H1 (cell line): ENCODE measurements at regions not wholly inside any gene's neighbourhood (a gene's known extent, or its start where the extent isn't known, plus 50 kb on each side); places are given as distances from the start of the nearest gene placed in this dataset.

Source experiments
- CTCF ChIA-PET: fragments of 300-600 bp; sonication (Branson Sonifier 250); formaldehyde crosslinking; loops from one replicate; lab custom pipeline; 2021; ENCODE audit not compliant: partially characterized antibody; lab: Charles Lee
- POLR2A ChIA-PET: fragments of 300-600 bp; sonication (Branson Sonifier 250); formaldehyde crosslinking; loops from one replicate; lab custom pipeline; 2021; ENCODE audit warnings: inconsistent platforms; ENCODE audit not compliant: partially characterized antibody; lab: Charles Lee
- DNase-seq, 2 experiments: peaks; one replicate each; pipeline versions ENCODE4 v3.0.0 to v3.0.0-alpha.2; 2010 to 2022; ENCODE audit warnings: low spot score in 2 of 2, low read depth in 1 of 2, mixed read lengths in 1 of 2
- FAIRE-seq: peaks from 2 replicates; lab custom pipeline; 2011; peaks lifted over from hg19 to GRCh38; lab: Jason Lieb, UNC
- H2AFZ ChIP-seq: 2 replicates; pipeline ENCODE4 v1.8.1; 2012; ENCODE audit warnings: low read length, inconsistent platforms
- H2AK5ac ChIP-seq: 2 replicates; pipeline ENCODE4 v1.6.1; 2013; ENCODE audit warnings: low read depth, low read length
- H2BK120ac ChIP-seq: replicated peaks from 2 replicates; pipeline ENCODE3; 2013; ENCODE audit warnings: low read depth, low read length, inconsistent platforms
- H2BK12ac ChIP-seq: 2 replicates; pipeline ENCODE4 v1.6.1; 2013; ENCODE audit warnings: low read depth, low read length
- H2BK15ac ChIP-seq: 2 replicates; pipeline ENCODE4 v1.6.1; 2013; ENCODE audit warnings: low read length
- H2BK20ac ChIP-seq: 2 replicates; pipeline ENCODE4 v1.6.1; 2013; ENCODE audit warnings: low read length
- H2BK5ac ChIP-seq: 2 replicates; pipeline ENCODE4 v1.6.1; 2013; ENCODE audit warnings: low read depth, low read length
- H3K14ac ChIP-seq: 2 replicates; pipeline ENCODE4 v1.6.1; 2013; ENCODE audit warnings: inconsistent platforms; ENCODE audit not compliant: insufficient read length
- H3K18ac ChIP-seq: 2 replicates; pipeline ENCODE4 v1.6.1; 2013; ENCODE audit warnings: low read length; ENCODE audit errors: extremely low read depth
- H3K23ac ChIP-seq: 2 replicates; pipeline ENCODE4 v1.6.1; 2013; ENCODE audit warnings: inconsistent platforms; ENCODE audit not compliant: insufficient read length
- H3K23me2 ChIP-seq: 2 replicates; pipeline ENCODE4 v1.6.1; 2013; ENCODE audit warnings: low read depth, low read length
- H3K27ac ChIP-seq: 2 replicates; pipeline ENCODE4 v1.6.1; 2011; ENCODE audit warnings: low read depth, low read length, inconsistent platforms
- H3K27me3 ChIP-seq, 4 experiments: replicated peaks in 1 of 4; 1 replicate in 1 of 4; 2 replicates in 3 of 4; pipeline versions ENCODE4 v1.6.1 to v1.8.1; 2011 to 2013; ENCODE audit warnings: low read length in 3 of 4, mild to moderate bottlenecking in 3 of 4, inconsistent platforms in 2 of 4, mixed read lengths in 2 of 4, moderate library complexity in 1 of 4; ENCODE audit not compliant: control insufficient read depth in 3 of 4, insufficient read depth in 3 of 4; ENCODE audit errors: extremely low read depth in 1 of 4
- H3K36me3 ChIP-seq, 4 experiments: 2 replicates each; pipeline versions ENCODE4 v1.6.1 to v1.8.1; 2011 to 2013; ENCODE audit warnings: mild to moderate bottlenecking in 4 of 4, low read length in 3 of 4, moderate library complexity in 2 of 4, control low read depth in 1 of 4, inconsistent platforms in 1 of 4; ENCODE audit not compliant: insufficient read depth in 4 of 4, control insufficient read depth in 2 of 4
- H3K4ac ChIP-seq: replicated peaks from 2 replicates; pipeline ENCODE3; 2013; ENCODE audit warnings: low read length, low read depth, mixed read lengths, inconsistent platforms; ENCODE audit not compliant: insufficient read length
- H3K4me1 ChIP-seq, 4 experiments: replicated peaks in 1 of 4; 1 replicate in 1 of 4; 2 replicates in 3 of 4; pipeline versions ENCODE4 v1.6.1 to v1.8.1; 2011 to 2013; ENCODE audit warnings: low read length in 3 of 4, inconsistent platforms in 2 of 4, mixed read lengths in 1 of 4; ENCODE audit not compliant: insufficient read depth in 4 of 4, control insufficient read depth in 3 of 4
- H3K4me2 ChIP-seq, 2 experiments: 2 replicates each; pipeline versions ENCODE4 v1.6.1 to v1.8.1; 2011 to 2013; ENCODE audit warnings: low read depth in 2 of 2, low read length in 2 of 2, control low read depth in 1 of 2, inconsistent platforms in 1 of 2, mild to moderate bottlenecking in 1 of 2; ENCODE audit not compliant: insufficient read depth in 1 of 2
- H3K4me3 ChIP-seq, 4 experiments: fragments of 200-600, 300-600 bp in 1 of 4; sonication (generic), shearing (Covaris generic), sonication (Bioruptor Twin) in 1 of 4; 2 replicates each; pipeline versions ENCODE4 v1.5.1 to v1.8.1; 2011 to 2016; ENCODE audit warnings: low read length in 4 of 4, low read depth in 3 of 4, control low read depth in 2 of 4, inconsistent platforms in 2 of 4, mild to moderate bottlenecking in 2 of 4, mixed read lengths in 1 of 4, moderate library complexity in 1 of 4; ENCODE audit not compliant: insufficient read depth in 2 of 4; ENCODE audit errors: extremely low read depth in 1 of 4
- H3K56ac ChIP-seq: replicated peaks from 2 replicates; pipeline ENCODE3; 2013; ENCODE audit warnings: low read depth, mild to moderate bottlenecking, mixed read lengths, low read length, inconsistent platforms; ENCODE audit not compliant: insufficient read length
- H3K79me1 ChIP-seq: 2 replicates; pipeline ENCODE4 v1.6.1; 2013; ENCODE audit warnings: low read depth, low read length, control low read depth
- H3K79me2 ChIP-seq, 2 experiments: 2 replicates each; pipeline versions ENCODE4 v1.6.1 to v1.8.1; 2012 to 2013; ENCODE audit warnings: low read length in 2 of 2, mild to moderate bottlenecking in 2 of 2, inconsistent platforms in 1 of 2; ENCODE audit not compliant: insufficient read depth in 2 of 2, control insufficient read depth in 1 of 2
- H3K9ac ChIP-seq, 4 experiments: replicated peaks in 1 of 4; 1 replicate in 1 of 4; 2 replicates in 3 of 4; pipeline versions ENCODE4 v1.6.1 to v1.8.1; 2011 to 2013; ENCODE audit warnings: low read depth in 3 of 4, low read length in 3 of 4, control low read depth in 2 of 4, mild to moderate bottlenecking in 2 of 4, moderate library complexity in 2 of 4, inconsistent platforms in 1 of 4; ENCODE audit errors: extremely low read depth in 1 of 4
- H3K9me3 ChIP-seq, 2 experiments: 2 replicates each; pipeline versions ENCODE4 v1.6.1 to v1.8.1; 2012 to 2013; ENCODE audit warnings: mild to moderate bottlenecking in 2 of 2, moderate library complexity in 2 of 2, control low read depth in 1 of 2, inconsistent platforms in 1 of 2, low read depth in 1 of 2, low read length in 1 of 2, mixed read lengths in 1 of 2; ENCODE audit not compliant: insufficient read depth in 2 of 2
- H4K20me1 ChIP-seq, 2 experiments: replicated peaks in 1 of 2; 2 replicates each; pipeline versions ENCODE3 to v1.8.1; 2011 to 2013; ENCODE audit warnings: inconsistent platforms in 2 of 2, low read length in 2 of 2, mild to moderate bottlenecking in 1 of 2; ENCODE audit not compliant: insufficient read depth in 2 of 2, control insufficient read depth in 1 of 2
- H4K5ac ChIP-seq: 2 replicates; pipeline ENCODE4 v1.6.1; 2013; ENCODE audit warnings: low read length, low read depth, mixed read lengths, inconsistent platforms; ENCODE audit not compliant: insufficient read length
- H4K8ac ChIP-seq: 2 replicates; pipeline ENCODE4 v1.8.0; 2013; ENCODE audit warnings: mild to moderate bottlenecking, moderate library complexity, low read length, inconsistent platforms; ENCODE audit not compliant: insufficient read depth; ENCODE audit errors: extremely low read depth
- H4K91ac ChIP-seq: replicated peaks from 2 replicates; pipeline ENCODE3; 2013; ENCODE audit warnings: low read length, mixed read lengths, inconsistent platforms; ENCODE audit not compliant: insufficient read length
- CTBP2 ChIP-seq: IDR thresholded peaks from 2 replicates; pipeline ENCODE4 v1.7.0; 2011; ENCODE audit warnings: borderline replicate concordance, mild to moderate bottlenecking, moderate library complexity, mixed read lengths, low read length; ENCODE audit not compliant: insufficient read depth, insufficient read length
- EZH2 ChIP-seq: fragments of 200-600 bp; sonication (generic); IDR thresholded peaks from 2 replicates; pipeline ENCODE4 v1.7.1; 2012; ENCODE audit warnings: low read depth, mild to moderate bottlenecking, moderate library complexity, low read length, inconsistent platforms; ENCODE audit not compliant: severe bottlenecking
- JUND ChIP-seq: IDR thresholded peaks from 2 replicates; pipeline ENCODE4 v1.6.1; 2011; ENCODE audit warnings: mild to moderate bottlenecking, improper control_type of control experiment, low read length
- MAFK ChIP-seq: IDR thresholded peaks from 2 replicates; pipeline ENCODE4 v1.6.1; 2012; ENCODE audit warnings: low read depth, mild to moderate bottlenecking, improper control_type of control experiment, low read length
- RFX5 ChIP-seq: IDR thresholded peaks from 2 replicates; pipeline ENCODE4 v1.6.1; 2011; ENCODE audit warnings: low read depth, low read length, improper control_type of control experiment, borderline replicate concordance
- RXRA ChIP-seq: IDR thresholded peaks from 2 replicates; pipeline ENCODE4 v1.6.1; 2011; ENCODE audit warnings: low read depth, mild to moderate bottlenecking, low read length, moderate library complexity; ENCODE audit not compliant: insufficient read depth
- SIN3A ChIP-seq, 2 experiments: IDR thresholded peaks in 1 of 2; conservative IDR thresholded peaks in 1 of 2; 2 replicates each; pipeline ENCODE4 v1.6.1; 2011 to 2012; ENCODE audit warnings: low read length in 2 of 2, improper control_type of control experiment in 1 of 2, low read depth in 1 of 2, mild to moderate bottlenecking in 1 of 2
- SIX5 ChIP-seq: IDR thresholded peaks from 2 replicates; pipeline ENCODE4 v1.6.1; 2011; ENCODE audit warnings: mild to moderate bottlenecking, low read depth, low read length
- SRF ChIP-seq: IDR thresholded peaks from 2 replicates; pipeline ENCODE4 v1.6.1; 2011; ENCODE audit warnings: mild to moderate bottlenecking, low read depth, low read length, moderate library complexity
- SUZ12 ChIP-seq: fragments of 200-600 bp; sonication (generic); IDR thresholded peaks from 2 replicates; pipeline ENCODE4 v1.6.1; 2012; ENCODE audit warnings: mild to moderate bottlenecking, inconsistent platforms, low read length, moderate library complexity, mixed read lengths
- TAF1 ChIP-seq: IDR thresholded peaks from 2 replicates; pipeline ENCODE4 v1.6.1; 2011; ENCODE audit warnings: mild to moderate bottlenecking, low read depth, low read length
- TAF7 ChIP-seq: optimal IDR thresholded peaks from 2 replicates; pipeline ENCODE3; 2011; ENCODE audit warnings: low read depth, mild to moderate bottlenecking, inconsistent platforms, low read length, moderate library complexity, borderline replicate concordance
- TEAD4 ChIP-seq: IDR thresholded peaks from 2 replicates; pipeline ENCODE4 v1.6.1; 2012; ENCODE audit warnings: low read depth, low read length, inconsistent platforms, mixed read lengths
- WGBS, 2 experiments: shearing (Covaris generic) in 1 of 2; methylation state at CpG; one replicate each; pipeline versions ENCODE4 v1.1.6 to v1.1.7; 2013 to 2015; ENCODE audit warnings: low lambda C conversion rate in 2 of 2, mixed read lengths in 2 of 2, inconsistent platforms in 1 of 2, low coverage in 1 of 2, missing lambda C conversion rate in 1 of 2; ENCODE audit not compliant: insufficient replicate concordance in 2 of 2, insufficient coverage in 1 of 2, insufficient read length in 1 of 2; ENCODE audit errors: extremely low coverage in 1 of 2, missing lambda C conversion rate in 1 of 2; 5-methylcytosine and 5-hydroxymethylcytosine counted together

DNA sequence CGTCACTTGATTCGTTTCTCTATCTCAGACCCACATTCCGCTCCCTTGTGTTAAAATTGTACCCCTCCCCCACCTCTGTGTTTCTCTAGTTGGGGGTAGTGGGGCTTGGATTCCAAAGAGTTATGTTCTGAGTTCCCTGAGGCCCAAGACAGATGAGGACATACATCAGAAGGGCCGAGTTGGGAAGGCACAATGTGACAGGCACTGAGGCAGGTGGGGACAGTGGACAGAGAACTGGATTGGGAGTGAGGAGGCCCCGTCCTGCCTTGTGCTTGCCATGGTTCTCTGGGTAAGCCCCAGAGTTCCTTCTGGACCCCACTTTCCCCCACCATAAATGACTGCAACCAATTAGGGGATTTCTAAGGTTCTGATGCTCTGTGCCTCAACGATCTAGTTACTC is 80.5 kb upstream of the ETV3 start:
- Histone ChIP-seq H2AFZ (no peak overlapping the region), H2AK5ac (no peak overlapping the region), H2BK20ac (no peak overlapping the region), H2BK120ac (no peak overlapping the region), H4K5ac (no peak overlapping the region), H3K9ac (no peak overlapping the region), H2BK15ac (no peak overlapping the region), H4K8ac (no peak overlapping the region), H3K4me3 (no peak overlapping the region), H3K56ac (no peak overlapping the region), H4K91ac (no peak overlapping the region), H2BK5ac (no peak overlapping the region), H3K79me1 (no peaks in the 10 kb centered on the region), H3K27me3 (peaks cover 0 to 2% (median 0%) of the 10 kb centered on the region in 4 experiments; a peak in 2 of 7 replicates), H3K18ac (0 out of 2 replicates have a peak overlapping the region, but pooled peaks have one; percentile 13), H3K36me3 (no peaks in the 10 kb centered on the region), H3K4me2 (no peak overlapping the region), H4K20me1 (no peaks in the 10 kb centered on the region), H3K79me2 (no peaks in the 10 kb centered on the region), H2BK12ac (no peak overlapping the region), H3K23me2 (no peaks in the 10 kb centered on the region), H3K4me1 (no peaks in the 10 kb centered on the region), H3K14ac (no peak overlapping the region), H3K9me3 (no peaks in the 10 kb centered on the region), H3K4ac (no peak overlapping the region), H3K23ac (no peak overlapping the region), H3K27ac (no peak overlapping the region)
- POLR2A ChIA-PET = no interaction called here
- DNase-seq (no peak), FAIRE-seq (no peak)
- WGBS, 2 experiments = 85% methylated on average over 6 of the region's 6 CpGs; no CpG with 5 or more reads in 1 of the 2 experiments
- CTCF ChIA-PET = no interaction called here
- no peak for TF ChIP-seq TAF7
- no peak for TF ChIP-seq EZH2
- no peak for TF ChIP-seq SRF
- TF ChIP-seq SUZ12 = no peak
- TF ChIP-seq TEAD4 = no peak
- no peak for TF ChIP-seq SIN3A (conservative IDR thresholded peaks at IDR 0.05 in 1 of 2, IDR thresholded peaks at IDR 0.05 in 1 of 2; ENCODE audit: low read depth in 1 of 2, low read length in 2 of 2)
- no peak for TF ChIP-seq RFX5
- TF ChIP-seq SIX5 = no peak
- no peak for TF ChIP-seq TAF1
- no peak for TF ChIP-seq MAFK
- TF ChIP-seq RXRA = no peak
- no peak for TF ChIP-seq CTBP2
- no peak for TF ChIP-seq JUND
